Midbrain (tissue), 1 donor: ENCODE measurements at regions not wholly inside any gene's neighbourhood (a gene's known extent, or its start where the extent isn't known, plus 50 kb on each side); places are given as distances from the start of the nearest gene placed in this dataset.

Experiments
- DNase-seq: peaks from one replicate; lab custom pipeline; 2025; lab: John Stamatoyannopoulos, UW

GRCh38 chr9:19732441-19732951 is 56.3 kb downstream of the SLC24A2 start:
- DNase-seq, result no peak

DNA sequence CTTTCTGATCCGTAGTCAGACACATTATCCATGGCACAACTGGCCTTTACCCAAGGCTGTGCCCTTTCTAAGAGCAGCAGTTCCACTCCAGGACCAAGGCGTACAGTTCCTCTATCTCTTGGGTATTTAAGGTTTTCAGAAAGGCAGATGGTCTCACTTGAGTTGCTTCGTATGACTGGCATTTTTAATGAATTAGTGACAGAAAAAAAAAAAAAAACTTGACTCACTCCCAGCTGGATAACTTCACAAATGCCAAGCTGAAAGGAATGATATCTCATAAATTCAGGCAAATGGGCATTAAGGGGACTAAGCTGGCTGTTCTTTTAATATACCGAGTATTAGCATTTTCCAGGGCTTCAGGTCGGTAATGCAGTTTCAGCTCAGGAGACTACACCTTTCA is 60.7 kb downstream of the SLC24A2 start:
- DNase-seq, result no peak

GRCh38 chr9:19725970-19726369 is 62.9 kb downstream of the SLC24A2 start:
- DNase-seq, result no peak

DNA sequence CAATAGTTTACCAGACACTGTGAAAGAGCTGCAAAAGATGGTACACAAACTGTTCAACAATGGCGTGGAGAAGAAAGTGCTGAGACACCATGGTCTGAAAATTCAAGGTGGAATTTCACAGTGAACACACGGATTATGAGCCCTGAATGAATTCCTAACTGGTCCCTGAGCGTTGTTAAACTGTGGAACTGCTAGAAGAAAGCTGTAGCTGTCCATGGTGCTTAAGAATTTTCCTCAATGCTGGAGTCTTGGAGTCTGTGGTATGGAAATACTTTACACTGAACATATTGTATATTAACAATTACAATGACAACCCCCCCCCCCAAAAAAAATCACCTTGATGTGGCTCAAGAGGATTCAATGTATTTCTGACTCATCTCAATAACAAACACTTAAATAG is 68.5 kb downstream of the SLC24A2 start:
- peak; percentile 20 for DNase-seq

- DNase-seq, result no peak
Observed at GRCh38 chr9:19703702-19704101, 85.1 kb downstream of the SLC24A2 start.

GRCh38 chr9:19701991-19702390 is 86.8 kb downstream of the SLC24A2 start:
- peak; percentile 82 for DNase-seq

DNA sequence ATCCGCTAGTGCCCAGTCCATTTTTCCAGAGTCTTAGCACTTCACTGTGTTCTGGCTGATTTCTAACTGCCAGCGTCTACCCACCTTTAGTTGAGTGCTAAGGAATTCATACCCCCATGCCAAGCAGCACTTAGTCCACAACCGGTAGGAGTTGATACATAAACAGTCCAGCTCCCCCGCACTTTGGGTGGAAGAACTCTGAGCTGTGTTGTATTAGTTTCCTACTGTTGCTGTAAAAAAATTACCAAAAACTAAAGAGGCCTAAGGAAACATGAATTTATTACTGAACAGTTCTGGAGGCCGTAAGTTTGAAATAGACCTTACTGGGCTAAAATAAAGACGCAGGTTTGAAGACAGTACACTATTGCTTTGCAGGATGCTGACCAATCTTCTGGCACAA is 87.6 kb downstream of the SLC24A2 start:
- DNase-seq, result no peak

- no peak for DNase-seq
Observed at GRCh38 chr9:19700699-19701098, 88.1 kb downstream of the SLC24A2 start.

- DNase-seq, result no peak
Observed at GRCh38 chr9:19699756-19700155, 89.1 kb downstream of the SLC24A2 start.

DNA sequence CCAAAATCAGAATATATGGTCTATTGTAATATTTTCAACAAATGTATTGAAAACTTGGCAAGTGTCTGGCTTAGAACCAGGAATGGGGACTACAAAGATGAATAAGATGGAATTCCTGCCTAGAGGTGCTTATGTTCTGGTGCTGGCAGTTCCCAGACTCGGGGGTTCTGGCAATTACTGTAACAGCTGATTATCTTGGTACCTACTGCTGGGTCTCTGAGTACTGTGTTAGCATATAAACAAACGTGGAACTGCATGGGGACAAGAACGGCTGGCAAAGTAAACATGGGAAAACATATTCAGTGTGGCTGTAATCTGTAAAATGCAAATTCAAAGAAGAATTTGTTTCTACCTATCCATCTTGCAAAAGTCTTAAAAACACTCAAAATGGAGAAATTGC is 89.9 kb downstream of the SLC24A2 start:
- no peak for DNase-seq

DNA sequence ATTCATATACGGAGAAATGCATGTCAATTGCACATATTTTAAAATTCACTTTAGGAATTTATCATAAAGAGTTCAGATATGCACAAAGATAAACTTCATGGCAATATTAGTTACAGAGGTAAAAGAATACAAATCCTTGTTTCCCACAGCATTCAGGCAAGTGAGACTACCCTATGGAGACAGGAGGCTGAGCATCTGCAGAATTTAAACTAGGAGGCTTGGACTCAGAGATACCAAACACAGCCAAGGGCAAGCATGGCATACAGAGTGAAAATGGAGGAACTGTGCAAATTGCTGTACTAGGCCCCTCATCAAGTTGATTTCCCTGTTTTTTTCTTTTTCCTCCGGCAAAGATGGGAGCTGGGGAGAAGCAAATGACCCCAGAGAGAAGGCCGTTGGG is 94.2 kb downstream of the SLC24A2 start:
- no peak for DNase-seq

- DNase-seq, result no peak
Observed at GRCh38 chr9:19690128-19690527, 98.7 kb downstream of the SLC24A2 start.

DNA sequence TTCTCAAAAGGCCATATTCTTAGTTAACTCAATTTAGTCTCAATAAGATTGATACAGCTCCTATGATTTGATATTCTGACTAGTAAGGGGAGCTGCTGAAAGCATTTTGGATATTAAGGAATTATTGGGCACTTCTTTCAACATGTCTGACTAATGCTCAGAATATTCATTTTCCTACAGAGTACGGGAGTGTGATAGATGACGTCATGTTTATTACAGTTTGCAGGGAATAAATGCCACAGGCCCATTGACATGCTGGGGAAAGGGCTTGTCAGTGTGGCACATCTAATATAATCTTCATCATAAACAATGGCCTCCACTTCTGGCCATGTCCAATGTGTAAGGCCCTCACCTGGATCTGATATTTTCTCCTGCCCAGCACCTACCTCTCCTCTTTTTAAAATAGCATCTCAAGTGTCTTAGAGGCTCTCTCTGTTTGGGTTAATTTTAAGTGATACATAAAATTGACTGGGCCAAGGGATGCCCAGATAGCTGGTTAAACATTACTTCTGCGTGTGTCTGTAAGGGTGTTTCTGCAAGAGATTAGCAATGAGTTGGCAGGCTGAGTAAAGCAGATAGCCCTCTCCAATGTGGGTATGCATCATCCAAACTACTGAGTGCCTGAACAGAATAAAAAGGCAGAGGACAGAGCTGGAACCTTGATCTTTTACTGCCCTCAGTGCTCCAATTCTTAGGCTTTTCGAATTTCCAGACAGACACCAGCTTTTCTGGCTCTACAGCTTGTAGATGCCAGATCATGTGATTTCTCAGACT is 99.3 kb downstream of the SLC24A2 start:
- no peak for DNase-seq

- DNase-seq, result no peak
Observed at GRCh38 chr9:19683715-19684114, 105.1 kb downstream of the SLC24A2 start.

DNA sequence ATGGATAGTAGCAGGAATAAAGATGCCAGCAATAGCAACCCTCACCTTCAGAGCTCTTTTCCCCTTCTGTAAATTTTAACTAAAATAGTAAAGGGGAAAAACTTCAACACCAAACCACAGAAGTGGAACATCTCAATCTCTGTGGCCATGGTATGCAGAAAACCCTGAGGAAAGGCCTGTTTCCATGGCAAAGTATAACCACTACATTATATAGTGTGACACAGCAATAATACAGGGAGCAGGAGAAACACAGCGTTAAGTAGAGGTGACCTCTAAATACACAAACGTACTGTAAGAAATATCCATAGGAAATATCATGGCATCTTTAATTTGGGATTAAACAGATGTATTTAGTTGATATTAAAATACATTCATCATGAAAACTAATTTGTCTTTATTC is 106.4 kb downstream of the SLC24A2 start:
- DNase-seq, result no peak

DNA sequence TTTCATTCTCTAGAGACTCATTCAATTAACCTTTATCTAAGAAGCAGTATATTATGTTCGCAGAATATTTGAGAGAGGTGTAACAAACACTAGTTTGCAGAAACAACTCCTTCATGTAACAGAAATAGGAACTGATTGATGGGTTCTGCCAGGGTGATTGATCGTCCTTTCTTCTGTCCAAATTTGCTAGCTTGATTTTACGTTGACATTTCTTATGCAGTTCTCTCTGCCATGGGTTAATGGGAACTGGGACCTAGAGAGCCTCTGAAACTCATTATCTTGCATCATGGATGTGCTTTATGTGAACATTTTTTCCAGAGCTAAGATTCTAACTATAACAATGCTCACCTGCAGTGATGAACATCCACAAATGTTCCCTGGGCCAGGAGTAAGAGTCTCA is 107.0 kb downstream of the SLC24A2 start:
- DNase-seq, result no peak

DNA sequence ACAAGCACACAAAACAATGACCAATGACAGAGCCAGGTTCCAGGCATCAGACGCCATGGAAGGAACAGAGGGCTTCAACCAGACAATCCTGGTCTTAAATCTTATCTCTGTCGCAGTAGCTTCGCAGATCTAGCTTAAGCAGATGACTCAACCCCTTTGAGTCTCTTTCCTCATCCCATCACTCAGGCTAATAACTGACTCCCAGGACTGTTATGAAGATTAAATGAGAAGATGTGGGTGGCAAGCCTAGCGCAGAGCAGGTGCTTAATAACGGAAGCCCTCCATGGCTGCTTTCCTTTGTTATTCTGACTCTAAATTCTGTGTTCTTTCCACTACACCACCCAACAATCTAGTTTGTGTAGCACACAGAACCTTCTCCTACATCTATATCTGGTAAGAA is 110.9 kb downstream of the SLC24A2 start:
- no peak for DNase-seq

GRCh38 chr9:19675492-19675891 is 113.3 kb downstream of the SLC24A2 start:
- no peak for DNase-seq

DNA sequence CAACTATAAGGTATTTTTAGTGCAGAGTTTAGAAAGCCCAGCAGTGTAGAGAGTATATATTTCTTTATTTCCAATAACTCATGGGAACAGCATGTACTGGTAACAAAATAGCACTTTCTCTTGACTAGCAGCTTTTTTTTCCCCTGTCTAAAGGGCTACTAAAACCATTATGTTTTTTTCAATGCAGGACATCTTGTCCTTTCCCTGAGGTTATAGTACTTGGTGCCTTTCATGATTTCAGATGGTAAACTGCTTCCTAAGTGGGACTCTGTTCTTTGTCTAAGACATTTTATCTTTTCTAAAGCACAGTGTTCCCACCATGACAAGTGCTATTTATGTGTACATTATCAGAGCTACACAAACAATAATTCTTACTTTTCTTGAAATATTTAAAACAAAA is 122.3 kb downstream of the SLC24A2 start:
- DNase-seq, result no peak

DNA sequence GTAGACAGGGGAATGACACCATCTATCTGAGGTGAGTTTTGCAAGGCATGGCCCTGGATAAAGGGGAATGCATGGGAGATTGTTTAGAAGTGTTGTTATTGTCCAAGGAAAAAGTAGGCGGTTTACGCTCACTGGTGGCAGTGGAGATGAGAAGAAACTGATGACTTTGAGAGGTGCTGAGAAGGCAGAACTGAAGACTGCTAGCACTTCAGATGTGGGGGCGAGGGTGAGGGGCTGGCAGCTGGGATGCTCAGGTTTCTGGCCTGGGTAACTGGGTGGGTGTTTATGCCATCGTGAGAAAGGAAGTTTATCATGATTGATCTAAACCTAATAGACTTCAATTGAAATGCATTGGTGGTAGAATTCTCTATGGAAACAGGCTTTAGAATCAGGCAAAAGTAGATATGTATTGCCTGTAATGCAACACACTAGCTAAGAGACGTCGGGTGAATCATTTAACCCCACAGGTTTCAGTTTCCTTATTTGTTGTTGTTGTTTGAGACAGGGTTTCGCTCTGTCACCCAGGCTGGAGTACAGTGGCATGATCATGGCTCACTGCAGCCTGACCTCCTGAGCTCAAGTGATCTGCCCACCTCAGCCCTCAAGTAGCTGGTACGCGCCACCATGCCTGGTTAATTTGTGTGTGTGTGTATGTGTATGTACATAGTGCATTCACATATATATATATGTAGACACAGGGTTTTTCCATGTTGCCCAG is 123.5 kb downstream of the SLC24A2 start:
- DNase-seq, result no peak

DNA sequence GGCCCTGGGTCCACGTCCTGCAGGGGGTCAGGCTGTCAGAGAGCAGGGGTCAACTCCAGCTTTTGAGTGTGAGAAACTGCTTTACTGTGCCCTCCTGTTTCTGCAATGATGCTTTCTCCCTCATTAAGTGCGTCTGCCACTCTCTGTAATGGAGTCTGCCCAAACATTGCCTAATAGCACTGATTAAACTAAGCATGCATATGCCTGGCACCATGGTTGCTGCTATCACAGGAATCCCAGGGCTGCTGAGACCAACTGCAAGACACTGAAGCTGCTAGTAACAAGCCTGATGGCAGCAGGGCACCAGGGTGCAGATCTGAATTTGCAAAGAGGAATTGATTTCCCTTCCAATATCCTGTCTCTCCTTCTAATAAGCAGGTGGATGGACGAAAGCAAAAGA is 125.3 kb downstream of the SLC24A2 start:
- DNase-seq, result no peak

- no peak for DNase-seq
Observed at GRCh38 chr9:19662213-19662612, 126.6 kb downstream of the SLC24A2 start.

GRCh38 chr9:19660019-19660418 is 128.8 kb downstream of the SLC24A2 start:
- DNase-seq, result no peak
